ENCODE measurements at regions not wholly inside any gene's neighbourhood (a gene's known extent, or its start where the extent isn't known, plus 50 kb on each side); places are given as distances from the start of the nearest gene placed in this dataset.

- TF ChIP-seq CTCF (IDR thresholded peaks at IDR 0.05): peak; percentile 81
- no peak for TF ChIP-seq ZFX (IDR thresholded peaks at IDR 0.05; ENCODE audit: borderline replicate concordance)
Measured at GRCh38 chr4:64781737-64782326, 372.6 kb upstream of the TECRL start.

Data from 22Rv1 (cell line).